Sigmoid colon (tissue), 6 donors: ENCODE measurements at regions not wholly inside any gene's neighbourhood (a gene's known extent, or its start where the extent isn't known, plus 50 kb on each side); places are given as distances from the start of the nearest gene placed in this dataset.

Source experiments
- DNase-seq: peaks from one replicate; pipeline ENCODE4 v3.0.0-alpha.2; 2019
- H3K27ac ChIP-seq, 4 donors: fragments of 200-600 bp; sonication (generic); one replicate each; pipeline ENCODE4 v1.5.1; 2016 to 2019; ENCODE audit warnings: mild to moderate bottlenecking in 1 of 4
- H3K27me3 ChIP-seq, 3 donors: fragments of 200-600 bp; sonication (generic); one replicate each; pipeline ENCODE4 v1.5.1; 2019; ENCODE audit warnings: mild to moderate bottlenecking in 1 of 3
- H3K36me3 ChIP-seq, 4 donors: fragments of 200-600 bp; sonication (generic); one replicate each; pipeline ENCODE4 v1.5.1; 2016 to 2019
- H3K4me1 ChIP-seq, 4 donors: fragments of 200-600 bp; sonication (generic); one replicate each; pipeline ENCODE4 v1.5.1; 2017 to 2019
- H3K4me3 ChIP-seq, 4 donors: fragments of 200-600 bp; sonication (generic); one replicate each; pipeline ENCODE4 v1.5.1; 2017 to 2019; ENCODE audit warnings: mild to moderate bottlenecking in 2 of 4, moderate library complexity in 1 of 4
- H3K9me3 ChIP-seq, 4 donors: fragments of 200-600 bp in 3 of 4; sonication (generic) in 3 of 4; one replicate each; pipeline versions ENCODE4 v1.5.1 to v1.6.1; 2013 to 2019
- CTCF ChIP-seq, 4 experiments: fragments of 450-650 bp in 3 of 4; fragments of 200-600 bp in 1 of 4; IDR thresholded peaks; one replicate each; pipeline ENCODE4 v1.5.1; 2016 to 2019; ENCODE audit warnings: antibody characterized with exemption in 4 of 4, mild to moderate bottlenecking in 3 of 4, moderate library complexity in 2 of 4
- EP300 ChIP-seq, 4 donors: sonication (generic); formaldehyde crosslinking; IDR thresholded peaks; one replicate each; pipeline ENCODE4 v1.6.1; 2017; ENCODE audit warnings: antibody characterized with exemption in 4 of 4
- POLR2A ChIP-seq, 2 donors: fragments of 450-650 bp; IDR thresholded peaks; one replicate each; pipeline ENCODE4 v1.6.1; 2016; ENCODE audit warnings: antibody characterized with exemption in 2 of 2, mild to moderate bottlenecking in 2 of 2, moderate library complexity in 2 of 2
- POLR2AphosphoS5 ChIP-seq, 4 donors: sonication (generic); formaldehyde crosslinking; IDR thresholded peaks; one replicate each; pipeline ENCODE4 v1.6.1; 2017; ENCODE audit warnings: antibody characterized with exemption in 4 of 4
- WGBS, 2 donors: extraction: QIAGEN DNeasy Blood & Tissue Kit; methylation state at CpG; one replicate each; pipeline ENCODE4 v1.1.7; 2013; 5-methylcytosine and 5-hydroxymethylcytosine counted together
- intact Hi-C: fragments of 100-400 bp; cut with DNase I; formaldehyde crosslinking; loops from one replicate; pipeline ENCODE4 v1.15.1; 2023
- donor health status: healthy with polysubstance abuse.
- donor health status: healthy.

DNA sequence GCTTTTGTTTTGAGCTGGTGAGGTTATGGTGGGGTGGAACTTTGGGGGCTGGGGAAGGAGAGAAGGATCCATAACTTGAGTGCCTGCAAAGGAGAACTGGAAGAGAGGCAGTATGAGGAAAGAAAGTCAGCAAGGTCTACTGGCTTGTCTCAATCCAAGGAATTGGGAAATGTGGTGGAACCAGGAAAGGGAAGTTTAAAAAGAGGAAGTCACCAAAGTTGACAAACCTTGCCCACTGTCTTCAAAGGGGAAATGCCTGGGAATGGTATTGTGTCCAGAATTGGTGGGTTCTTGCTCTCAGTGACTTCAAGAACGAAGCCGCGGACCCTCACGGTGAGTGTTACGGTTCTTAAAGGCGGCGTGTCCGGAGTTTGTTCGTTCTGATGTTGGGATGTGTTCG is 304.1 kb upstream of the FAM98A start:
- DNase-seq = no peak
- no peak overlapping the region for H3K27ac ChIP-seq
- no peaks in the 10 kb centered on the region for H3K36me3 ChIP-seq
- 96 to 97% methylated on average over 10 of the region's 10 CpGs for WGBS, 2 donors
- intact Hi-C loops = no loop called here
- TF ChIP-seq CTCF (IDR thresholded peaks at IDR 0.05) (no peak), EP300 (IDR thresholded peaks at IDR 0.05) (no peak), POLR2AphosphoS5 (IDR thresholded peaks at IDR 0.05) (no peak), POLR2A (IDR thresholded peaks at IDR 0.05) (no peak)
- H3K27me3 ChIP-seq = no peaks in the 10 kb centered on the region
- no peaks in the 10 kb centered on the region for H3K4me1 ChIP-seq
- H3K4me3 ChIP-seq = no peak overlapping the region
- H3K9me3 ChIP-seq = no peaks in the 10 kb centered on the region

DNA sequence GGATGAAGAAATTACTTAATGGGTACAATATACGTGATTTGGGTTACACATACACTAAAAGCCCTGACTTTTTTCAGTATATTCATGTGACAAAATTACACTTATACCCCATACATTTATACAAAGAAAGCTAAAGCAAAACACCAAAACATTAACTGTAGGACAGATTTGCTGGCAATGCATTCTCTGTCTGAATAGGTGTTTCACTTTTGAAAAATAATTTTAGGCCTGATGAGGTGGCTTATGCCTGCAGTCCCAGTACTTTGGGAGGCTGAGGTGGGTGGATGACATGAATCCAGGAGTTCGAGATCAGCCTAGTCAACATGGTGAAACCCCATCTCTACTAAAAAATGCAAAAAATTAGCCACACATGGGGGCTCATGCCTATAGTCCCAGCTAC is 301.5 kb upstream of the FAM98A start:
- H3K36me3 ChIP-seq = no peaks in the 10 kb centered on the region
- no peak for DNase-seq
- H3K4me1 ChIP-seq = no peaks in the 10 kb centered on the region
- intact Hi-C loops = no loop called here
- no peak overlapping the region for H3K4me3 ChIP-seq
- no peak overlapping the region for H3K27ac ChIP-seq
- no peaks in the 10 kb centered on the region for H3K27me3 ChIP-seq
- no peaks in the 10 kb centered on the region for H3K9me3 ChIP-seq
- WGBS, 2 donors = 49 to 86% methylated on average over 2 of the region's 2 CpGs
- TF ChIP-seq POLR2A (IDR thresholded peaks at IDR 0.05) (no peak), POLR2AphosphoS5 (IDR thresholded peaks at IDR 0.05) (no peak), CTCF (IDR thresholded peaks at IDR 0.05) (no peak), EP300 (IDR thresholded peaks at IDR 0.05) (no peak)

- intact Hi-C loops = no loop called here
- WGBS, 2 donors = 58 to 85% methylated on average over 1 of the region's 1 CpG
Measured at GRCh38 chr2:33897741-33898140, 298.6 kb upstream of the FAM98A start.

GRCh38 chr2:33893824-33894223 is 294.7 kb upstream of the FAM98A start:
- no peak overlapping the region for H3K27ac ChIP-seq
- intact Hi-C loops = no loop called here
- H3K4me3 ChIP-seq = no peak overlapping the region
- no peak for DNase-seq
- no peaks in the 10 kb centered on the region for H3K9me3 ChIP-seq
- 82% methylated on average over 1 of the region's 1 CpG for WGBS, 2 donors
- H3K27me3 ChIP-seq = no peaks in the 10 kb centered on the region
- no peaks in the 10 kb centered on the region for H3K36me3 ChIP-seq
- no peaks in the 10 kb centered on the region for H3K4me1 ChIP-seq
- TF ChIP-seq EP300 (IDR thresholded peaks at IDR 0.05) = no peak
- no peak for TF ChIP-seq CTCF (IDR thresholded peaks at IDR 0.05)
- TF ChIP-seq POLR2A (IDR thresholded peaks at IDR 0.05) = no peak
- no peak for TF ChIP-seq POLR2AphosphoS5 (IDR thresholded peaks at IDR 0.05)

More at GRCh38 chr2:33897741-33898140, 298.6 kb upstream of the FAM98A start:
- no peak overlapping the region for H3K27ac ChIP-seq
- TF ChIP-seq POLR2A (IDR thresholded peaks at IDR 0.05) (no peak), CTCF (IDR thresholded peaks at IDR 0.05) (no peak), EP300 (IDR thresholded peaks at IDR 0.05) (no peak), POLR2AphosphoS5 (IDR thresholded peaks at IDR 0.05) (no peak)
- H3K27me3 ChIP-seq = no peaks in the 10 kb centered on the region
- no peak overlapping the region for H3K4me3 ChIP-seq
- no peaks in the 10 kb centered on the region for H3K4me1 ChIP-seq
- H3K36me3 ChIP-seq = no peaks in the 10 kb centered on the region
- no peaks in the 10 kb centered on the region for H3K9me3 ChIP-seq
- no peak for DNase-seq

DNA sequence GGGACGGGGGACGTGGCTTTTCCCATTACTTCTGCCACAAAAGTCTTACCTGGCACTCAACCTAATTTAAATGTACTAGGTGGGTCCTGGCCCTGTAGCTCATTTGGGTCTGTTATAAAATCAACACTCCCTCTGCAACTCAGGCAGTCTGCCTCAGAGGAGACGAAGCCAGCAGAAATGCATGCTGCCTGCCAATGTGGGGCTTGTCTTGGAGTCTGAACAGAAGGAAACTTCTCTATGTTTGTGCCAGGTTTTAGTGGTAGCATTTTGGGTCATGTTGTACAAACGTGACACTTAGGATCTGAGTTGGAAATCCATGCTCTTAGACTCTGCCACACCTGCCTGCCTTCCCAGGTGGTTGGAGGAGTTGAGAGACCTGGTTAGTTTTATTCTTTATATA is 292.5 kb upstream of the FAM98A start:
- DNase-seq = no peak
- TF ChIP-seq EP300 (IDR thresholded peaks at IDR 0.05) (no peak), POLR2A (IDR thresholded peaks at IDR 0.05) (no peak), POLR2AphosphoS5 (IDR thresholded peaks at IDR 0.05) (no peak), CTCF (IDR thresholded peaks at IDR 0.05) (no peak)
- Histone ChIP-seq H3K4me3 (no peak overlapping the region), H3K4me1 (no peaks in the 10 kb centered on the region), H3K27me3 (no peaks in the 10 kb centered on the region), H3K36me3 (no peaks in the 10 kb centered on the region), H3K27ac (no peak overlapping the region), H3K9me3 (no peaks in the 10 kb centered on the region)
- intact Hi-C loops = no loop called here
- WGBS, 2 donors = 40 to 52% methylated on average over 4 of the region's 4 CpGs
